Suprapubic skin (tissue), 4 donors: ENCODE measurements at regions not wholly inside any gene's neighbourhood (a gene's known extent, or its start where the extent isn't known, plus 50 kb on each side); places are given as distances from the start of the nearest gene placed in this dataset.

ENCODE experiments used
- DNase-seq, 2 donors: peaks; one replicate each; pipeline ENCODE4 v3.0.0-alpha.2; 2019; ENCODE audit warnings: low spot score in 2 of 2
- H3K27ac ChIP-seq: fragments of 200-600 bp; sonication (generic); one replicate; pipeline ENCODE4 v1.5.1; 2019
- H3K27me3 ChIP-seq: fragments of 200-600 bp; sonication (generic); one replicate; pipeline ENCODE4 v1.5.1; 2019
- H3K36me3 ChIP-seq: fragments of 200-600 bp; sonication (generic); one replicate; pipeline ENCODE4 v1.5.1; 2019
- H3K4me1 ChIP-seq: fragments of 200-600 bp; sonication (generic); one replicate; pipeline ENCODE4 v1.5.1; 2019
- H3K4me3 ChIP-seq: fragments of 200-600 bp; sonication (generic); one replicate; pipeline ENCODE4 v1.5.1; 2019; ENCODE audit warnings: mild to moderate bottlenecking
- H3K9me3 ChIP-seq: fragments of 200-600 bp; sonication (generic); one replicate; pipeline ENCODE4 v1.5.1; 2019
- EP300 ChIP-seq: sonication (generic); formaldehyde crosslinking; IDR thresholded peaks from one replicate; pipeline ENCODE4 v1.6.1; 2017; ENCODE audit warnings: antibody characterized with exemption
- POLR2A ChIP-seq, 2 donors: fragments of 450-650 bp; IDR thresholded peaks; one replicate each; pipeline ENCODE4 v1.6.1; 2017; ENCODE audit warnings: antibody characterized with exemption in 2 of 2, mild to moderate bottlenecking in 2 of 2, moderate library complexity in 2 of 2
- POLR2AphosphoS5 ChIP-seq, 3 donors: sonication (generic); formaldehyde crosslinking; IDR thresholded peaks; one replicate each; pipeline ENCODE4 v1.6.1; 2017; ENCODE audit warnings: antibody characterized with exemption in 3 of 3
- WGBS: methylation state at CpG from one replicate; pipeline ENCODE4 v1.1.5; 2018; 5-methylcytosine and 5-hydroxymethylcytosine counted together
- TF ChIP-seq, protein P1 (sequence below), 2 donors: fragments of 200-600 bp in 1 of 2; fragments of 450-650 bp in 1 of 2; sonication (generic) in 1 of 2; IDR thresholded peaks; one replicate each; pipeline ENCODE4 v1.5.1; 2016 to 2019; ENCODE audit warnings: antibody characterized with exemption in 2 of 2, mild to moderate bottlenecking in 1 of 2, moderate library complexity in 1 of 2

DNA sequence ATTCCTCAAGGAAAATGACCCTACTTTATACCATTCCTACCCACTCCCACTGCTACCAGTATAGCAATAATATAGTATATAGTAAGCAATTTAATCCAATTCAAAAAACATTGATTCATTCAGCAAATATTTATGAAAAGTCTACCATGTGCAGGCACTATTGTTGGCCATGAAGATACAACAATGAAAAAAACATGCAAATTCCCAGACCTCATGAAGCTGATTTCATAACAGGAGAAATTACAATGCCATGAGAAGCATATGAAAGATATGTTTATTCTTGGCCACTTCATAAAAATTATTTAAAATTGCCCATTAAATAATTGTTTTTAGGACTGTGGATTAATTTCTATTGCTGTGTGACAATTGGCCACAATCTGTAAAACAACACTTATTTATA, 315.8 kb upstream of the COL8A1 start:
- no peaks in the 10 kb centered on the region for H3K36me3 ChIP-seq
- no peaks in the 10 kb centered on the region for H3K27me3 ChIP-seq
- H3K4me1 ChIP-seq = peaks cover 5% of the 10 kb centered on the region
- H3K4me3 ChIP-seq = no peak overlapping the region
- no peaks in the 10 kb centered on the region for H3K9me3 ChIP-seq
- TF ChIP-seq, protein P1, sequence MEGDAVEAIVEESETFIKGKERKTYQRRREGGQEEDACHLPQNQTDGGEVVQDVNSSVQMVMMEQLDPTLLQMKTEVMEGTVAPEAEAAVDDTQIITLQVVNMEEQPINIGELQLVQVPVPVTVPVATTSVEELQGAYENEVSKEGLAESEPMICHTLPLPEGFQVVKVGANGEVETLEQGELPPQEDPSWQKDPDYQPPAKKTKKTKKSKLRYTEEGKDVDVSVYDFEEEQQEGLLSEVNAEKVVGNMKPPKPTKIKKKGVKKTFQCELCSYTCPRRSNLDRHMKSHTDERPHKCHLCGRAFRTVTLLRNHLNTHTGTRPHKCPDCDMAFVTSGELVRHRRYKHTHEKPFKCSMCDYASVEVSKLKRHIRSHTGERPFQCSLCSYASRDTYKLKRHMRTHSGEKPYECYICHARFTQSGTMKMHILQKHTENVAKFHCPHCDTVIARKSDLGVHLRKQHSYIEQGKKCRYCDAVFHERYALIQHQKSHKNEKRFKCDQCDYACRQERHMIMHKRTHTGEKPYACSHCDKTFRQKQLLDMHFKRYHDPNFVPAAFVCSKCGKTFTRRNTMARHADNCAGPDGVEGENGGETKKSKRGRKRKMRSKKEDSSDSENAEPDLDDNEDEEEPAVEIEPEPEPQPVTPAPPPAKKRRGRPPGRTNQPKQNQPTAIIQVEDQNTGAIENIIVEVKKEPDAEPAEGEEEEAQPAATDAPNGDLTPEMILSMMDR (IDR thresholded peaks at IDR 0.05) = no peak
- TF ChIP-seq POLR2AphosphoS5 (IDR thresholded peaks at IDR 0.05) = no peak
- no peak for TF ChIP-seq EP300
- TF ChIP-seq POLR2A (IDR thresholded peaks at IDR 0.05) = no peak
- H3K27ac ChIP-seq = no peak overlapping the region
- no peak for DNase-seq

DNA sequence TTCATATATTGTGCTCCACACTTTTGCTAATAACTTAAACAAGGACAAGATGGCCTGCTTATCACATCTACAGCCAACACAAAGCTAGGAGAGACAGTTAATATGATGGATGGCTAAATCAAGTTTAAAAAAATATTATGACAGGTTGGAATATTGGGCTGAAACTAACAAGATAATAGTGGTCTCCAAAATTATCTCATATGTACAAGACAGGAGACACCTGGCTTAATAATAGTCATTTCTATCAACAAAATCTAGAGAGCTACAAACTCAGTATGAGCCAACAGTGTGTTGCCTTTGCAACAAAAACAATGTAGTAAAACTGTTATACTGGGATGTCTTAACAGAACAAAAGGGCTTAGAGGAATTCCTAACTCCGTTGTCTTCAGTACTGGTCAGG, 317.1 kb upstream of the COL8A1 start:
- WGBS = 65% methylated on average over 1 of the region's 1 CpG
- DNase-seq = no peak
- Histone ChIP-seq H3K27me3 (no peaks in the 10 kb centered on the region), H3K36me3 (no peaks in the 10 kb centered on the region), H3K27ac (no peak overlapping the region), H3K4me3 (no peak overlapping the region), H3K9me3 (no peaks in the 10 kb centered on the region), H3K4me1 (peaks cover 5% of the 10 kb centered on the region)
- no peak for TF ChIP-seq POLR2A (IDR thresholded peaks at IDR 0.05)

DNA sequence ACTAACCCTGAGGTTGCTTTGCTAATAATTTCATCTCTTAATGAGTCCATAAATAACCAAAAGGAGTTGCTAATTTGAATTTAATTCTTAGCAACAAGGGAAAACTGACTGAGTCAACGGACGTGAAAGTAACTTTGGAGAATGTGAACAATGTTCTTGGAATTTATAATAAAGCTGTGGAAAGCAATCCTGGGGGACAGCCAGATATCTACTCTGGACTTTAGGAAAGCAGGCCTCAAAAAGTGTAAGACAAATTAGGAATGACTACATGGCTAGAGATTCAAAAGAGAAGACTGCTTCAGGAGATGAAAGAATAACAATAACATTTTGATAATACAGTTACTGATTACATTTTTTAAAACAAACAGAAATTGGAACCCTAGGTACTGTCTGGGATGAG, 318.4 kb upstream of the COL8A1 start:
- no peaks in the 10 kb centered on the region for H3K36me3 ChIP-seq
- TF ChIP-seq POLR2A (IDR thresholded peaks at IDR 0.05) (no peak), POLR2AphosphoS5 (IDR thresholded peaks at IDR 0.05) (no peak), EP300 (no peak)
- TF ChIP-seq, protein P1 (IDR thresholded peaks at IDR 0.05) = no peak
- no peak overlapping the region for H3K27ac ChIP-seq
- H3K4me3 ChIP-seq = no peak overlapping the region
- WGBS = 61% methylated on average over 2 of the region's 2 CpGs
- peaks cover 5% of the 10 kb centered on the region for H3K4me1 ChIP-seq
- no peak for DNase-seq
- H3K27me3 ChIP-seq = no peaks in the 10 kb centered on the region
- no peaks in the 10 kb centered on the region for H3K9me3 ChIP-seq

DNA sequence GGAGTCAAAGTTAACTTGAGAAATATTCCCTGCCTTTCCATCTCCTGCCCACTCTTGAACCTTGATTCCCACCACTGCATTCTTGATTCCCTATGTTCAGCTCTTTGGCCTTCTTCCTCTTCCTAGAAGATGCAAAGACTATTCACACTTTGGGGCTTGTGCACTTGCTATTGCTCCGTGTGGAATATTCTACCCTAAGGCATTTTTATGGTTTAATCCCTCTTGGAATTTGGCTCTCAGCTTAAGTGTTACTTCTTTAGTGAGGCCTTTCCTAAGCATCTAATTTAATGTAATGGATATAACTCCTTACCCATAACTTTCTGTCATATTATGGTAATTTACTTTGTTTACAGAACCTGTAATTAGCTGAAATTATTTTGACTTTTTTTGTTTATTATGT, 318.9 kb upstream of the COL8A1 start:
- TF ChIP-seq EP300 = no peak
- TF ChIP-seq, protein P1 (IDR thresholded peaks at IDR 0.05) = no peak
- TF ChIP-seq POLR2A (IDR thresholded peaks at IDR 0.05) = no peak
- no peak for TF ChIP-seq POLR2AphosphoS5 (IDR thresholded peaks at IDR 0.05)
- Histone ChIP-seq H3K4me1 (peaks cover 1% of the 10 kb centered on the region), H3K36me3 (no peaks in the 10 kb centered on the region), H3K27me3 (no peaks in the 10 kb centered on the region), H3K27ac (no peak overlapping the region), H3K4me3 (no peak overlapping the region), H3K9me3 (no peaks in the 10 kb centered on the region)
- DNase-seq = no peak
- 46% methylated on average over 1 of the region's 1 CpG for WGBS

DNA sequence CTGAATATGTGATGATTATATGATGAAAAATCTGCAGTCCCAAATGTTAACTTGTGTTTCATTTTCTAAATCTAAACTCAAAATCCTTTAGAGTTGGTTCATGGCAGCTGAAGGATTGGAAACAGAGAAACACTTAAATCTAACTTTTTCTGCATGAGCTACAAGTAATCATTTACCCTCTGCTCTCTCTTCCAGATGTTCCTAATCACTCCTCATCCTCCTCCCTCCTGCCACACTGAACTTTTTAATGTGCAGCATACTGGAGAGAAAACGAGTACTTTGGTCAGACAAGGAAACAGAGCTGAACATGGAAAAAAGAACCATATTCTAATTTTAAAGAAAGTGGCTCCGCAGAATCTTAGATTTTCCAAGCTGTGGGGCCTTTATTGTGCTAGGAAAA, 321.2 kb upstream of the COL8A1 start:
- H3K27ac ChIP-seq = no peak overlapping the region
- H3K4me3 ChIP-seq = no peak overlapping the region
- H3K9me3 ChIP-seq = no peaks in the 10 kb centered on the region
- no peaks in the 10 kb centered on the region for H3K4me1 ChIP-seq
- no peak for DNase-seq
- H3K27me3 ChIP-seq = no peaks in the 10 kb centered on the region
- TF ChIP-seq, protein P1 (IDR thresholded peaks at IDR 0.05) = no peak
- TF ChIP-seq POLR2A (IDR thresholded peaks at IDR 0.05) = no peak
- no peak for TF ChIP-seq EP300
- no peak for TF ChIP-seq POLR2AphosphoS5 (IDR thresholded peaks at IDR 0.05)
- WGBS = 56% methylated on average over 2 of the region's 2 CpGs
- H3K36me3 ChIP-seq = no peaks in the 10 kb centered on the region

DNA sequence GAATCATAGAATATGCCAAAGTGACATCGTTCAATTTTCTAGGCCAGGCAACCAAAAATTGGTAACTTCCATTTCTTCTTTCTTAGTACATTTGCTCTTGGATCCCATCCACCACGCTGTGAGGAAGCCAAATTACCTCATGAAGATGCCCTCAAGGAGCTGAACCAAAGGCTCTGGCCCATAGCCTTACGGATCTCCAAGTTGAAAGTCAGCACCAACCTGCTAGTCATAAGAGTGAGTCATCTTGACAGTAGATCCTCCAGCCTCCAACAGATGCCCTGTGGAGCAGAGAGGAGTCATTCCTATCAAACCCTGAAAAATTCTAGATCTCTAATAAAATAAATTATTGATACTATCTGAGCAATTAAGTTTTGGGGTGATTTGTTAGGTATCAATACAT, 322.5 kb upstream of the COL8A1 start:
- Histone ChIP-seq H3K4me1 (no peaks in the 10 kb centered on the region), H3K4me3 (no peak overlapping the region), H3K9me3 (no peaks in the 10 kb centered on the region), H3K27me3 (no peaks in the 10 kb centered on the region), H3K36me3 (no peaks in the 10 kb centered on the region), H3K27ac (no peak overlapping the region)
- 65% methylated on average over 3 of the region's 3 CpGs for WGBS
- DNase-seq = no peak
- TF ChIP-seq POLR2A (IDR thresholded peaks at IDR 0.05) (no peak), EP300 (no peak), POLR2AphosphoS5 (IDR thresholded peaks at IDR 0.05) (no peak)
- TF ChIP-seq, protein P1 (IDR thresholded peaks at IDR 0.05) = no peak
